ENCODE measurements at regions not wholly inside any gene's neighbourhood (a gene's known extent, or its start where the extent isn't known, plus 50 kb on each side); places are given as distances from the start of the nearest gene placed in this dataset.

GRCh38 chr9:81053298-81054025 is 635.9 kb downstream of the TLE1 start:
- ChIA-PET CTCF (no interaction called here), POLR2A (no interaction called here)
- Histone ChIP-seq H3K27me3 (ENCODE audit: control insufficient read depth, insufficient read depth, low read length) (no peaks in the 10 kb centered on the region), H3K27ac (ENCODE audit: low read length) (no peak overlapping the region), H3K9me3 (ENCODE audit: control insufficient read depth, insufficient read depth, low read depth, low read length) (no peaks in the 10 kb centered on the region), H3K4me1 (ENCODE audit: control insufficient read depth, insufficient read depth, low read length) (no peaks in the 10 kb centered on the region), H3K36me3 (ENCODE audit: control insufficient read depth, insufficient read depth, low read length) (no peaks in the 10 kb centered on the region), H3K4me3 (ENCODE audit: low read depth in 2 of 2, low read length in 2 of 2) (no peak overlapping the region)
- ATAC-seq = no peak
- in situ Hi-C loops (cut with HindIII; ENCODE audit: low pct_unique_long_range_greater_than_20kb, low sequenced_read_pairs) (no loop called here), intact Hi-C loops (cut with micrococcal nuclease; ENCODE audit: unreplicated experiment) (no loop called here)
- BruUV-seq (replicated peaks) = no TSS peak
- TF ChIP-seq CTCF (IDR thresholded peaks at IDR 0.05) (no peak), SIN3A (IDR thresholded peaks at IDR 0.05; ENCODE audit: borderline replicate concordance, insufficient read depth, low read depth, low read length) (no peak), TCF7L2 (IDR thresholded peaks at IDR 0.05; ENCODE audit: low read depth, low read length) (no peak), POLR2AphosphoS5 (IDR thresholded peaks at IDR 0.05; ENCODE audit: low read depth, low read length) (no peak), REST (IDR thresholded peaks at IDR 0.05; ENCODE audit: insufficient read depth in 1 of 2, low read depth in 2 of 2, low read length in 1 of 2) (no peak)
- no peak for DNase-seq (ENCODE audit: low read depth, low spot score)

- Histone ChIP-seq H3K27ac (ENCODE audit: low read length) (no peak overlapping the region), H3K36me3 (ENCODE audit: control insufficient read depth, insufficient read depth, low read length) (no peaks in the 10 kb centered on the region), H3K27me3 (ENCODE audit: control insufficient read depth, insufficient read depth, low read length) (no peaks in the 10 kb centered on the region), H3K4me3 (ENCODE audit: low read depth in 2 of 2, low read length in 2 of 2) (no peak overlapping the region), H3K4me1 (ENCODE audit: control insufficient read depth, insufficient read depth, low read length) (no peaks in the 10 kb centered on the region), H3K9me3 (ENCODE audit: control insufficient read depth, insufficient read depth, low read depth, low read length) (no peaks in the 10 kb centered on the region)
- DNase-seq (ENCODE audit: low read depth, low spot score) = no peak
- intact Hi-C loops (cut with micrococcal nuclease; ENCODE audit: unreplicated experiment) (no loop called here), in situ Hi-C loops (cut with HindIII; ENCODE audit: low pct_unique_long_range_greater_than_20kb, low sequenced_read_pairs) (no loop called here)
- no peak for ATAC-seq
- TF ChIP-seq SIN3A (IDR thresholded peaks at IDR 0.05; ENCODE audit: borderline replicate concordance, insufficient read depth, low read depth, low read length) (no peak), REST (IDR thresholded peaks at IDR 0.05; ENCODE audit: insufficient read depth in 1 of 2, low read depth in 2 of 2, low read length in 1 of 2) (no peak), CTCF (IDR thresholded peaks at IDR 0.05) (no peak), TCF7L2 (IDR thresholded peaks at IDR 0.05; ENCODE audit: low read depth, low read length) (no peak), POLR2AphosphoS5 (IDR thresholded peaks at IDR 0.05; ENCODE audit: low read depth, low read length) (no peak)
- ChIA-PET CTCF (no interaction called here), POLR2A (no interaction called here)
- no TSS peak for BruUV-seq (replicated peaks)
Observed at GRCh38 chr9:81052846-81053245, 636.5 kb downstream of the TLE1 start.

Measured in Panc1 (cell line).